A673 (cell line): ENCODE measurements at regions not wholly inside any gene's neighbourhood (a gene's known extent, or its start where the extent isn't known, plus 50 kb on each side); places are given as distances from the start of the nearest gene placed in this dataset.
"Not testable (repeated sequence)": the region's sequence is repeated elsewhere in the genome, so short reads cannot be mapped to it uniquely, and the experiment has no call there.

Source experiments
- CTCF ChIP-seq: fragments of 300-800, 200-600 bp; sonication (generic); conservative IDR thresholded peaks from 2 replicates; pipeline ENCODE4 v1.5.1; 2017; ENCODE audit warnings: low read depth, mild to moderate bottlenecking, antibody characterized with exemption, low read length, moderate library complexity, mixed read lengths
- EZH2 ChIP-seq: fragments of 200-600 bp; sonication (generic); IDR thresholded peaks from 2 replicates; pipeline ENCODE4 v1.6.1; 2017; ENCODE audit warnings: borderline replicate concordance, low read depth, mild to moderate bottlenecking, mixed read lengths, antibody characterized with exemption, low read length; ENCODE audit not compliant: poor library complexity, severe bottlenecking

GRCh38 chr15:22282794-22283533 lies 175.7 kb upstream of the GOLGA6L22 start:
- not testable (repeated sequence) for TF ChIP-seq CTCF, EZH2
